Astrocyte (in vitro differentiated cells and primary cell): ENCODE measurements at regions not wholly inside any gene's neighbourhood (a gene's known extent, or its start where the extent isn't known, plus 50 kb on each side); places are given as distances from the start of the nearest gene placed in this dataset.
"Not testable (repeated sequence)": the region's sequence is repeated elsewhere in the genome, so short reads cannot be mapped to it uniquely, and the experiment has no call there.

ENCODE experiments used
- DNase-seq: peaks from one replicate; pipeline ENCODE4 v3.0.0-alpha.2; 2010; ENCODE audit warnings: low read depth
- FAIRE-seq: peaks from 2 replicates; lab custom pipeline; 2011; peaks lifted over from hg19 to GRCh38; lab: Jason Lieb, UNC
- H2AFZ ChIP-seq: 2 replicates; pipeline ENCODE4 v1.6.0; 2012; ENCODE audit warnings: low read depth, low read length, inconsistent platforms
- H3K27ac ChIP-seq: 2 replicates; pipeline ENCODE4 v1.5.1; 2011; ENCODE audit warnings: low read depth, low read length, inconsistent platforms
- H3K27me3 ChIP-seq: 2 replicates; pipeline ENCODE4 v1.6.0; 2011; ENCODE audit warnings: low read length, inconsistent platforms; ENCODE audit not compliant: insufficient read depth
- H3K36me3 ChIP-seq: 2 replicates; pipeline ENCODE4 v1.5.1; 2011; ENCODE audit warnings: low read length, inconsistent platforms; ENCODE audit not compliant: insufficient read depth
- H3K4me1 ChIP-seq: 2 replicates; pipeline ENCODE4 v1.5.1; 2011; ENCODE audit warnings: low read length, inconsistent platforms; ENCODE audit not compliant: insufficient read depth
- H3K4me2 ChIP-seq: 2 replicates; pipeline ENCODE4 v1.6.0; 2012; ENCODE audit warnings: low read length, inconsistent platforms
- H3K4me3 ChIP-seq: 2 replicates; pipeline ENCODE4 v1.5.1; 2011; ENCODE audit warnings: low read depth, mild to moderate bottlenecking, low read length, inconsistent platforms; ENCODE audit not compliant: insufficient read depth
- H3K79me2 ChIP-seq: 2 replicates; pipeline ENCODE4 v1.6.0; 2012; ENCODE audit warnings: mild to moderate bottlenecking, low read length, inconsistent platforms; ENCODE audit not compliant: insufficient read depth
- H3K9ac ChIP-seq: 2 replicates; pipeline ENCODE4 v1.6.0; 2012; ENCODE audit warnings: mild to moderate bottlenecking, low read length, inconsistent platforms
- H3K9me3 ChIP-seq: 2 replicates; pipeline ENCODE4 v1.5.1; 2012; ENCODE audit warnings: low read depth, mild to moderate bottlenecking, low read length, inconsistent platforms; ENCODE audit not compliant: insufficient read depth
- H4K20me1 ChIP-seq: 2 replicates; pipeline ENCODE4 v1.6.0; 2012; ENCODE audit warnings: low read length, inconsistent platforms; ENCODE audit not compliant: insufficient read depth
- H3K27ac Mint-ChIP-seq: one replicate; pipeline ENCODE4 v1.8.0; 2021; ENCODE audit warnings: mild to moderate bottlenecking, mixed read lengths; ENCODE audit not compliant: unreplicated experiment
- H3K27me3 Mint-ChIP-seq: one replicate; pipeline ENCODE4 v1.8.0; 2021; ENCODE audit warnings: low read depth, mixed read lengths; ENCODE audit not compliant: unreplicated experiment
- H3K36me3 Mint-ChIP-seq: one replicate; pipeline ENCODE4 v1.8.0; 2021; ENCODE audit warnings: low read depth, mixed read lengths; ENCODE audit not compliant: unreplicated experiment
- H3K4me1 Mint-ChIP-seq: one replicate; pipeline ENCODE4 v1.8.0; 2021; ENCODE audit warnings: low read depth, mixed read lengths; ENCODE audit not compliant: unreplicated experiment
- H3K4me3 Mint-ChIP-seq: one replicate; pipeline ENCODE4 v1.8.0; 2021; ENCODE audit warnings: mild to moderate bottlenecking, moderate library complexity, mixed read lengths; ENCODE audit not compliant: unreplicated experiment
- H3K9me3 Mint-ChIP-seq: one replicate; pipeline ENCODE4 v1.8.0; 2021; ENCODE audit warnings: mild to moderate bottlenecking, mixed read lengths; ENCODE audit not compliant: unreplicated experiment
- CTCF ChIP-seq: IDR thresholded peaks from 2 replicates; pipeline ENCODE4 v1.5.1; 2011; ENCODE audit warnings: low read depth, mild to moderate bottlenecking, inconsistent platforms, low read length, moderate library complexity; ENCODE audit not compliant: insufficient read depth
- EZH2 ChIP-seq: IDR thresholded peaks from 2 replicates; pipeline ENCODE4 v1.6.1; 2012; ENCODE audit warnings: mild to moderate bottlenecking, low read length, inconsistent platforms; ENCODE audit not compliant: insufficient read depth

GRCh38 chr1:244768804-244769203 lies 66.7 kb upstream of the COX20 start:
- H3K4me3 ChIP-seq = no peak overlapping the region
- no peak for DNase-seq

GRCh38 chr1:244770556-244770955 lies 64.9 kb upstream of the COX20 start:
- not testable (repeated sequence) for H3K9me3 Mint-ChIP-seq, H3K4me1 ChIP-seq, H3K4me1 Mint-ChIP-seq, H3K27ac ChIP-seq, H3K9ac ChIP-seq, H2AFZ ChIP-seq, H3K27me3 ChIP-seq, H3K4me3 Mint-ChIP-seq, H3K36me3 ChIP-seq, H3K27me3 Mint-ChIP-seq, H4K20me1 ChIP-seq, H3K9me3 ChIP-seq, H3K4me2 ChIP-seq, H3K4me3 ChIP-seq, DNase-seq, H3K79me2 ChIP-seq, FAIRE-seq, H3K27ac Mint-ChIP-seq, H3K36me3 Mint-ChIP-seq

More at GRCh38 chr1:244768804-244769203, 66.7 kb upstream of the COX20 start:
- Mint-ChIP-seq H3K27ac (no peak overlapping the region), H3K36me3 (no peaks in the 10 kb centered on the region), H3K27me3 (peaks cover 7% of the 10 kb centered on the region), H3K9me3 (peaks cover 7% of the 10 kb centered on the region), H3K4me1 (no peaks in the 10 kb centered on the region), H3K4me3 (no peak overlapping the region)
- Histone ChIP-seq H4K20me1 (no peaks in the 10 kb centered on the region), H3K9ac (no peak overlapping the region), H3K79me2 (no peaks in the 10 kb centered on the region), H3K9me3 (no peaks in the 10 kb centered on the region), H2AFZ (no peak overlapping the region), H3K27ac (no peak overlapping the region), H3K4me1 (no peaks in the 10 kb centered on the region), H3K27me3 (no peaks in the 10 kb centered on the region), H3K4me2 (no peak overlapping the region), H3K36me3 (no peaks in the 10 kb centered on the region)
- TF ChIP-seq EZH2 = no peak
- no peak for FAIRE-seq

- no peak overlapping the region for H3K4me2 ChIP-seq
- DNase-seq (no peak), FAIRE-seq (no peak)
- H3K9ac ChIP-seq = no peak overlapping the region
- Mint-ChIP-seq H3K27me3 (peaks cover 7% of the 10 kb centered on the region), H3K4me3 (no peak overlapping the region), H3K27ac (no peak overlapping the region), H3K36me3 (no peaks in the 10 kb centered on the region), H3K4me1 (no peaks in the 10 kb centered on the region), H3K9me3 (no peaks in the 10 kb centered on the region)
- H3K27me3 ChIP-seq = no peaks in the 10 kb centered on the region
- peaks cover under 1% of the 10 kb centered on the region for H3K4me1 ChIP-seq
- H3K27ac ChIP-seq = no peak overlapping the region
- no peaks in the 10 kb centered on the region for H3K9me3 ChIP-seq
- no peak overlapping the region for H3K4me3 ChIP-seq
- no peak for TF ChIP-seq CTCF
- no peak for TF ChIP-seq EZH2
- no peaks in the 10 kb centered on the region for H4K20me1 ChIP-seq
- no peaks in the 10 kb centered on the region for H3K36me3 ChIP-seq
- H2AFZ ChIP-seq = no peak overlapping the region
- no peaks in the 10 kb centered on the region for H3K79me2 ChIP-seq
Observed at GRCh38 chr1:244773513-244773912, 61.9 kb upstream of the COX20 start.

GRCh38 chr1:244776783-244777182 lies 58.7 kb upstream of the COX20 start:
- H3K4me1 Mint-ChIP-seq, H3K27ac Mint-ChIP-seq, H3K27me3 Mint-ChIP-seq, H3K9ac ChIP-seq, FAIRE-seq, H3K79me2 ChIP-seq, H3K36me3 ChIP-seq, H3K9me3 ChIP-seq, H3K4me3 Mint-ChIP-seq, H4K20me1 ChIP-seq, H3K4me3 ChIP-seq, H3K27ac ChIP-seq, H3K4me2 ChIP-seq, H3K36me3 Mint-ChIP-seq, H3K4me1 ChIP-seq, H3K9me3 Mint-ChIP-seq, H2AFZ ChIP-seq, H3K27me3 ChIP-seq, DNase-seq: not testable (repeated sequence)
